ENCODE measurements at regions not wholly inside any gene's neighbourhood (a gene's known extent, or its start where the extent isn't known, plus 50 kb on each side); places are given as distances from the start of the nearest gene placed in this dataset.

DNA sequence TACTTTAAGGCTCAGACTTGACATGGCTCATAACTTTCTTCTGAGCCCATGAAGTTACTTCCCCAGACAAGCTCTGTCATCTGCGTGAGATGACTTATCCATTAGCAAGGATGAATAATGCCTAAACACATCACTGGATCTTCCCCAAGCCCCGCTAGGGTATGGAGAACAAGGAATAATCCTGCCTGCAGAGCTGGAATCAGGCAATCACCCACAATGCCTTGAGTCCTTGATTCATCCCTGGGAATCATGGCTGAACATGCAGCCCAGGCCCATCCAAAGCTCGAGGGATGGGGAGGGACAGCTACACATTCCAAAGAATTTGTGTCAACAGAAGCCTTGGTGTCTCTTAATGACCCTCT, 131.7 kb downstream of the PSMG1 start:
- Histone ChIP-seq H3K9ac (ENCODE audit: low read depth, low read length) (no peak overlapping the region), H4K20me1 (ENCODE audit: insufficient read depth, low read length) (no peaks in the 10 kb centered on the region), H3K56ac (ENCODE audit: extremely low read depth, insufficient read depth, low read length) (no peak overlapping the region), H3K27me3 (ENCODE audit: control insufficient read depth, insufficient read depth, low read length) (peaks cover 2% of the 10 kb centered on the region; the same call in 1 of the 2 replicates), H3K4me3 (ENCODE audit: insufficient read depth, low read depth, low read length) (no peak overlapping the region), H2BK20ac (ENCODE audit: low read depth, low read length) (peak overlapping the region; percentile 88), H3K4ac (ENCODE audit: low read depth, low read length) (peak overlapping the region; percentile 75), H3K18ac (ENCODE audit: low read depth, low read length) (no peak overlapping the region), H3K23ac (ENCODE audit: low read depth, low read length) (peak overlapping the region; percentile 64; the same call in 1 of the 2 replicates), H2AK5ac (ENCODE audit: low read depth, low read length) (no peak overlapping the region), H3K36me3 (ENCODE audit: control insufficient read depth, insufficient read depth, low read length) (no peaks in the 10 kb centered on the region), H4K8ac (ENCODE audit: low read depth in 2 of 2, low read length in 2 of 2) (peak overlapping the region in 1 of 2 experiments; percentile 59; a peak in 1 of 4 replicates), H3K14ac (replicated peaks; ENCODE audit: low read depth, low read length) (peak overlapping the region; percentile 72; the same call in 1 of the 2 replicates), H3K4me2 (ENCODE audit: low read depth, low read length) (no peak overlapping the region), H3K4me1 (ENCODE audit: control insufficient read depth, insufficient read depth, low read length) (peaks cover 4% of the 10 kb centered on the region; the same call in 1 of the 2 replicates), H4K5ac (ENCODE audit: low read depth, low read length) (no peak overlapping the region), H3K79me1 (ENCODE audit: low read depth in 1 of 2, low read length in 2 of 2) (no peaks in the 10 kb centered on the region), H2AFZ (replicated peaks; ENCODE audit: low read length, poor library complexity) (peak overlapping the region; percentile 84), H4K91ac (ENCODE audit: insufficient read depth, low read depth, low read length) (peak overlapping the region; percentile 57; the same call in 1 of the 2 replicates), H3K9me3 (ENCODE audit: control insufficient read depth, insufficient read depth, low read length) (no peaks in the 10 kb centered on the region), H2BK5ac (ENCODE audit: low read depth, low read length, poor library complexity, severe bottlenecking) (peak overlapping the region; percentile 73), H3K9me1 (ENCODE audit: insufficient read depth, low read length) (peaks cover 12% of the 10 kb centered on the region; the same call in 1 of the 2 replicates), H2BK120ac (ENCODE audit: low read depth, low read length) (peak overlapping the region; percentile 80), H2BK15ac (ENCODE audit: low read depth, low read length) (peak overlapping the region; percentile 93; the same call in 1 of the 3 replicates), H2AK9ac (replicated peaks; ENCODE audit: low read depth, low read length, poor library complexity) (peak overlapping the region; percentile 76), H3K27ac (ENCODE audit: insufficient read depth, low read length) (no peak overlapping the region; the same call in 1 of the 2 replicates)
- dilution Hi-C loops (cut with HindIII; ENCODE audit: low sequenced_read_pairs, unreplicated experiment), result no loop called here
- ATAC-seq (ENCODE audit: low read depth) (peak; percentile 89), DNase-seq (peak; percentile 88)
- no TSS peak for BruUV-seq (replicated peaks)
- no CpG with 5 or more reads among the region's 3 CpGs for WGBS, 2 experiments (ENCODE audit: extremely low coverage in 2 of 2, insufficient read length in 1 of 2)
- peak; percentile 30; the same call in 1 of the 2 replicates for TF ChIP-seq RAD21 (IDR thresholded peaks at IDR 0.05; ENCODE audit: low read length)
- 0 out of 2 replicates have a peak, but pooled peaks have one; percentile 7 for TF ChIP-seq SMC3 (IDR thresholded peaks at IDR 0.05; ENCODE audit: low read depth, low read length)
- no peak for TF ChIP-seq RFX5 (IDR thresholded peaks at IDR 0.05; ENCODE audit: low read depth, low read length)
- CTCF ChIA-PET, result interaction anchor here (0.5 kb wide), 1 partner anchor 245 kb away, joined by 3 read pairs; no protein-coding TSS in a partner anchor
- POLR2A ChIA-PET (ENCODE audit: unreplicated experiment), result no interaction called here
- intact Hi-C loops (cut with micrococcal nuclease), result no loop called here
- in situ Hi-C loops (cut with MboI; ENCODE audit: low sequenced_read_pairs), result no loop called here
